HG03103 (cell line): ENCODE measurements at regions not wholly inside any gene's neighbourhood (a gene's known extent, or its start where the extent isn't known, plus 50 kb on each side); places are given as distances from the start of the nearest gene placed in this dataset.

Experiments
- ATAC-seq: cut with Tn5 transposase; IDR thresholded peaks from one replicate; pipeline ENCODE4 v1.9.1; 2021; ENCODE audit warnings: low read depth; ENCODE audit not compliant: unreplicated experiment

DNA sequence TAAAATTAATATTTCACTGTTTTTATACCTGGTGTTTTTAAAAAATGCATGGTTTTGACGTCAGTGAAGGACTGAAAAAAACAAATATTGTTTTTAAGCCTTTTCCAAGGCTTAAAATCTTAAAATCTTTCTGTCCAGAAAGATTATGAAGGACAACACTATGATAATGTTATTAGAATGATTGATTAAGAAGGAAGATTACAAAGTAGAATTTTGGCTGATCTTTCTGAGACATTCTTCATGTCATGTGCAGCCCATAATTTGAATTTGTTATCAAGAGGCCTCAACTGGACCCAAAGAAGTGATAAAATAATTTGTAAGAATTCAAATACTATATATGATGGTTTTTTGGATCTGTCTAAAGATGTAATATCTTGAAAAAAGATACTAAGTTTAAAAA is 584.4 kb upstream of the CXADR start:
- ATAC-seq, result no peak

DNA sequence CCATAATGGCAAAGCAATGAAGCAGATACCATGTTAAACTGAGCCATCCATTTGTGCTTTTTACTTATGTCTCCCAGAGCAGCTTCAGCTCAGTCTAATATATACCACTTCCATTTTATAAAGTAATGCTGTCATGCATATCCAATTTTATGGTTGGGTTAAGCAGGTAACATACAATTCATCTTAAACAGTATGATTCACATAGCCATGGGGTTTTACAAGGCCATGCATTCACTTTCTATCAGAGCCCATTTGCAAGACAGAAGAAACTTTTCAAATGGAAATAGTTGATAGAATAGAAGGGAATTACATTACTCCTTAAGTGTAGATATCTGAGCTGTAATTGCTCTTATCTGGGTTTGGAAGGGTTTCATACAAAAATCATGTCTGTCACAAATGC is 580.5 kb upstream of the CXADR start:
- ATAC-seq, result no peak

GRCh38 chr21:16942703-16943102 is 570.1 kb upstream of the CXADR start:
- no peak for ATAC-seq

DNA sequence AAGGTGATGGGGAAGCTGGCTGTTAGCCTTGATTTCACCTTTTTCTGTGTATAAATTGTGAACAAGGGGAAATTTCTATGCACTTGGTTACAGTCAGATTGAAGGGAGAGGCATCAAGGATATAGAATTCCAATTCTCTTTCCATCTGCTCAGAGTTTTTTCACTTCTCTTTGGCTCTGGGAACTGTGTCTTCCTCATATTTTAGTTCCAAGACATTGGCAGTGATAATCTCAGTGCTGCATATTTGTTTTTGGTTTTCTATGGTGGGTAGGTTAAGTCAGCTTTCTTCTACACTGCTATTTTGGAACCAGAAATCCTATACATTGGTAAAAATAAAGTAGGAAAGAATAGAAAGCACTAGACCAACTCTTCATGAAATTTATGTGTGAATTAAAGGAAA is 569.6 kb upstream of the CXADR start:
- ATAC-seq, result no peak

- no peak for ATAC-seq
These were observed 567.3 kb upstream of the CXADR start for GRCh38 chr21:16945580-16945979.

GRCh38 chr21:16956824-16957223 is 556.0 kb upstream of the CXADR start:
- ATAC-seq, result no peak

DNA sequence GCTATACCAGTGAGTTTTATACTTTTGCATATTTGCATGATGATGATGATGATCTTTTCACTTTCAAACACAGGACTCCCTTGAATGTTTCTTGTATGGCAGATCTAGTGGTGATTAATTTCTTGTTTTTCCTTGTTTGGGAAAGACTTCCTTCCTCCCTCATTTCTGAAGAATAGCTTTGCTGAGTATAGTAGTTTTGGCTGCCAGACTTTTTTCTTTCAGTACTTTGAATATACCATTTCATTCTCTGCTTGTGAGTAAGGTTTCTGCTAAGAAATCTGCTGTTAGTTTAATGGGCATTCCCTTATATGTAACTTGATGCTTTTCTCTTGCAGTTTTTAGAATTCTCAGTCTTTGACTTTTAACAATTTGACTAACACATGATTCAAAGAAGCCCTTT is 547.4 kb upstream of the CXADR start:
- no peak for ATAC-seq

GRCh38 chr21:16968436-16968835 is 544.4 kb upstream of the CXADR start:
- ATAC-seq, result no peak

- no peak for ATAC-seq
These were observed 543.2 kb upstream of the CXADR start for GRCh38 chr21:16969636-16970035.

- no peak for ATAC-seq
These were observed 538.8 kb upstream of the CXADR start for GRCh38 chr21:16974060-16974459.

- no peak for ATAC-seq
These were observed 536.6 kb upstream of the CXADR start for GRCh38 chr21:16976193-16976592.

GRCh38 chr21:16978309-16978895 is 534.4 kb upstream of the CXADR start:
- no peak for ATAC-seq

- no peak for ATAC-seq
These were observed 533.3 kb upstream of the CXADR start for GRCh38 chr21:16979574-16979973.

DNA sequence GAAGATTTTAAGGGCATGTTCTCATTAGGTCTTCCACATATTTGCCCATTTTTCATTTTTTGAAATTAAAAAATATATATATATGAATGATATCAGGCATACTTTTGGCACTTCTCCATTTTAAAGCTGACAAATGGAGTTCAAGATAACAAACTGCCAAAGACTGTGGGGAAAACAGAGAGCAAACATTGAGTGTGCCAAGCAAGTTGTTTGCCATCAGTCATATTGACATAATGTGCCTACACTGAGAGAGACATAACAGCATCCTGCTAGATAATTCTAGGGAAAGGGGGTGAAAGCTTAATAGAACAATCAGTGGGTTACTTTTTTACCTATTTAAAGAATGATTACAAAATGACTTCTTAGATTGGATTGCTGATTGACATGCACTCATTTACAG is 529.4 kb upstream of the CXADR start:
- ATAC-seq, result no peak

- ATAC-seq, result no peak
These were observed 520.4 kb upstream of the CXADR start for GRCh38 chr21:16992448-16992847.

DNA sequence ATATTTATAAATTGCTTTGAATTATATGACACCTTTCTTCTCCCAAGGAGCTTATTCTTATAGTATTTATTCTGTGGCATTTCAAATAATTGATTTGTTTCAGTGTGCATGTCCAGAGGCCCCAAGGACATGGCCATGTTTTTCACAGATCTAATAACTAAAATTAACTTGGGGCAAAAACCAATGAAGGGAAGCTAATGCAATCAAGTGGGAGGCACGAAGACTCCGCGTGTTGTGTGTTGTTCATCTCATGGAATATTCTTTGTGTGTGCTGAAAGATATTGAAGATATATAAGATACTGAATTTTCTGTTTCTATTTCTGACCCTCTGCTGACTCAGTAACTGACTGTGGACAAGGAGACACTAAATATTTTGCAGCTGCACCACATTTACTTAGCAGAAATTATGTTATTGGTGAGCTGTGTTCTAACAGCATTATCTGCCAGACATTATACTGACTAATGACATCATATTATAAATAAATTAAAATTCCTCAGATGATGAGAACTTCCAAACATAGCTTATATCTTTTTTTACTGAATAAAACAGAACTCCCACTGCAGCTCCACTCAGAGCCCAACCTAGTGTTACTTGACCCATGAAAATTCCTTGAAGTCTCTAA is 519.3 kb upstream of the CXADR start:
- no peak for ATAC-seq

GRCh38 chr21:17002594-17003257 is 510.1 kb upstream of the CXADR start:
- ATAC-seq, result no peak

- no peak for ATAC-seq
These were observed 509.6 kb upstream of the CXADR start for GRCh38 chr21:17003258-17003615.

DNA sequence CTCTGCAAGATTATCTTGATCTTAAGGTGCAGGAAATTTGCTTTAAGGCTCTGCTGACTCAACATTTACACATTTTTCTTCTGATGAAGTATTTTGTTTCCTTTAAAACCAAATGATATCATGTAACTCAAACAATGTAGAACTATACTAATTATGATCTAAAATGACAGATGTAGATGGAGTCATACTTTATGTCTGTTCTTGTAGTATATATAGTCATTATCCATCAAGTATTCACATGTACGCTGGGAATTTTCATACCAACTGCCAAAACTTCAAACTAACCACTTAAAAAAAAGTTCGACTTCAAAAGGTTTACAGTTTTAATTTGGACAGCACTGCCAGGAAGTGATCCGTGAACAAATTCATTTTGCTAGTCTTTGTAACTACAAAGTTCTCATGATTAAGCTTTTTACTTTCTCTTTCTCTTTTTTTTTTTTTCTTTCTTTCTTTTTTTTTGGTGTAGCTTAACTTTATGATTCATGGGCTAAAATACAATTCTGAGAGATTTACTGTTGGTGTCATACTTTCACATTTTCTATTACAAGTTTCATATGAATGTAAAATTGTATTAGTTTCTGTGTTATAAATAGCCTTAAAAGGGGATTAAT is 509.0 kb upstream of the CXADR start:
- no peak for ATAC-seq

- ATAC-seq, result no peak
These were observed 480.6 kb upstream of the CXADR start for GRCh38 chr21:17032141-17032655.

GRCh38 chr21:17044696-17045095 is 468.1 kb upstream of the CXADR start:
- ATAC-seq, result no peak
